22Rv1 (cell line): ENCODE measurements at regions not wholly inside any gene's neighbourhood (a gene's known extent, or its start where the extent isn't known, plus 50 kb on each side); places are given as distances from the start of the nearest gene placed in this dataset.

Experiments
- CTCF ChIP-seq: fragments of 450-650 bp; IDR thresholded peaks from 2 replicates; pipeline ENCODE4 v1.5.1; 2017; ENCODE audit warnings: mild to moderate bottlenecking
- ZFX ChIP-seq: fragments of 450-650 bp; IDR thresholded peaks from 2 replicates; pipeline ENCODE4 v1.6.1; 2017; ENCODE audit warnings: antibody characterized with exemption, borderline replicate concordance

- TF ChIP-seq CTCF (no peak), ZFX (no peak)
Measured at GRCh38 chr14:71690478-71690877, 241.8 kb upstream of the RGS6 start.
